T-helper 1 cell (primary cell): ENCODE measurements at regions not wholly inside any gene's neighbourhood (a gene's known extent, or its start where the extent isn't known, plus 50 kb on each side); places are given as distances from the start of the nearest gene placed in this dataset.
"Not testable (repeated sequence)": the region's sequence is repeated elsewhere in the genome, so short reads cannot be mapped to it uniquely, and the experiment has no call there.

Source experiments
- DNase-seq, 5 donors: peaks; one replicate each; pipeline ENCODE4 v3.0.0-alpha.2; 2012 to 2020

DNA sequence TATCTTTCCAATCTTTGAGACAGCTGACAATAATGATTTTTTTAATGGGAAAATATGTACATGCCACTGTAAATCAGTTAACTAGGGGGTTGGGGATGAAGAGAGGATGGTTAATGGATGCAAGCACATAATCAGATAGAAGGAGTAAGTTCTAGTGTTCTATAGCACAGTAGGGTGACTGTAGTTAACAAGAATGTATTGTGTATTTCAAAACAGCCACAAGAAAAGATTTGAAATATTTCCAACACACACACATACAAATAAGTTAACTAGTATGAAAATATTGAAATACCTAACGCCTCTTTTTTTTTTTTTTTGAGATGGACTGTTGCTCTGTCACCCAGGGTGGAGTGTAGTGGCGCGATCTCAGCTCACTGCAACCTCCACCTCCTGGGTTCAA lies 153.4 kb upstream of the SALL4 start:
- no peak for DNase-seq

GRCh38 chr20:51953731-51954340 lies 151.5 kb upstream of the SALL4 start:
- DNase-seq, result no peak

GRCh38 chr20:51950926-51951325 lies 148.6 kb upstream of the SALL4 start:
- no peak for DNase-seq

DNA sequence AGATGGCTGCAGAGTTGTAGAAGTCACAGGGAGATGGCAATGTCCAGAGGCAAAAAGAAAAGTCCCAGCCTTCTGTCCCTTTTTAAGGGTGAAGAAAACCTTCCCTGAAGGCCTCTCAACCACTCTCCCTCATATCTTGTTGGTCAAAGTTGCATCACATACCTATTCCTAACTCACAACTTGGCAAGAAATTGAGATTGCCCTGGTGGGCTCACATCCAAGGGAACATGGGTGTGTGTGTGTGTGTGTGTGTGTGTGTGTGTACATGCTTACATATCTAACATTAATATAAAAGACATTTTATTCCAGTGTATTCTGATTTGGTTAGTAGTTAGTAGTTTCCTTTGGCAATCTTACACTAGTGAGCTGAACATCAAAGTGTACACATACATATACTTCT lies 144.3 kb upstream of the SALL4 start:
- DNase-seq, result no peak

DNA sequence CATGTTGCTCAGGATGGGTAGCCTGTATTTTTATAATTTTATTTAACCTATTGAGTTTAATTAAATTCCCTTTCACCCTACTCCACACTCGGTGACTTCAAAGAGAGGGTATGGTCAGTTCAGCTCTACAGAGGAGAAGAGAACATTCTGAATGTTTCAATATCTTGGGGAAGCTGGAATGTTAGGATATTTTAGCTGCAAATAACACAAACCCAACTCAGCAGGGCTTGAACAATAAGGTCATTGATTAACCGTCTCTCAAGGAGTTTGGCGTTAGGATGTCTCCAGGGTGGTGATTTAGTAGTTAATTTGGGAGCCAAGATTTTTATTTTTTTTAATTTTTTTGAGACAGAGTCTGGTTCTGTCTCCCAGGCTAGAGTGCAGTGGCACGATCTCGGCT lies 143.6 kb upstream of the SALL4 start:
- DNase-seq, result no peak

GRCh38 chr20:51945177-51945576 lies 142.9 kb upstream of the SALL4 start:
- no peak for DNase-seq

DNA sequence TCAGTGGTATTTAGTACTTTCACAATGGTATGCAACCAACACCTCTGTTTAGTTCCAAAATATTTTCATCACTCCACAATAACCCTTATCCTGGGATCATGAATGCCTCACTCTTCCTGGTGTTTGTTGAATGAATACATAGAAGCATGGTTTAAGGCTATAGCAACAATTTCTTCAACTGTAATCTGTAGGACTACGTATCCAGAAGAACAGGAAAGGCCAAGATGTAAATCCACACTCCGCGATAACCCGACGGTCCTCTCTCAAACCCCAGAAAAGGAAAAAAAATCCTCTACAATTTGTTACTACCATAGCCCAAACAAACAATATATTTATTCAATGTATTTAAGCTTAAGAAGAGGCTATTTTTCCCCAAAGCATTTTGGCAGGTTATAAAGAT lies 141.4 kb upstream of the SALL4 start:
- DNase-seq, result no peak

GRCh38 chr20:51943326-51943725 lies 141.0 kb upstream of the SALL4 start:
- DNase-seq, result not testable (repeated sequence)

GRCh38 chr20:51941503-51941902 lies 139.2 kb upstream of the SALL4 start:
- no peak for DNase-seq

DNA sequence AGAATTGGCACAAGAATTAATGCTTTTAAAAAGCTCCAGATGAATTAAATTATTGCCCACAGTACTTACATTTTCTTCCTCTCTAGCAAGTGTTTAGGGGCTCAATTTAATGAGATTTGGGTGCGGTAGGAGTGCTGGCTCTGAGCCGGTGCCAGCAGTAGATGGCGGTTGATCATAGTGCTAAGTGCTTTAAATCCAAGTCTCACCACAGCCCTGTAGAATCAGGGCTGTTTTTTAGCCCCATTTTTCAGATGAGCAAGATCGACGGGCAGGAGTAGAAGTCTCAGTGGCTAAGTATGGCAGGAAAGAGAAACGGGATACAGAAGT lies 136.9 kb upstream of the SALL4 start:
- no peak for DNase-seq

DNA sequence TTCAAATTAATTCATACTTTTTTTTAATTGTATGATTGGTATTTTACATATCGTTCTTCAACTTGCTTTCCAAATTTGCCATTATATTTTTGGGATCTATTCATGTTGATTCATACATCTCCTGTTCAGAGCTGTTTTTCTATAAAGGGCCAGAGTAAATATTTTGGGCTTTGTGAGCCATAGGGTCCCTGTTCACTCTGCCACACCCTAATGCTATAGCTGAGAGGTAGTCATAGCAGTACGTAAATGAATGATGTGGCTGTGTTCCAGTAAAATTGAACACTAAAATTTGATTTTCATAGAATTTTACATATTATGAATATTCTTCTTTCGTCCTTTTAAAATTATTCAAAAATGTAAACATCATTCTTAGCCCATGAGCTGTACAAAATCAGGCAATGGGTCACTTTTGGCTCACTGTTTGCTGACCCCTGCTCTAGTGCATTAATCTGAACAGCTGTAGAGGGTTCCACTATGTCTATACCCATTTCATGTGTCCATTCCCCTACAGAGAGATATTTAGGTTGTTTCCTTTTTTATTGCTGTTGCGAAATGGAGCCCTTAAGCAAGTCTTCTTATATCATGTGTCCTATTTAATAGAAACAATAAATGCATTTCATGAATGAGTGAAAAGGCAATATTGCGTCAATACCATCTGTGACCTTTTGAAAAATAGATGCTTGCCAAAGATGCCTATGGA lies 136.4 kb upstream of the SALL4 start:
- no peak for DNase-seq

DNA sequence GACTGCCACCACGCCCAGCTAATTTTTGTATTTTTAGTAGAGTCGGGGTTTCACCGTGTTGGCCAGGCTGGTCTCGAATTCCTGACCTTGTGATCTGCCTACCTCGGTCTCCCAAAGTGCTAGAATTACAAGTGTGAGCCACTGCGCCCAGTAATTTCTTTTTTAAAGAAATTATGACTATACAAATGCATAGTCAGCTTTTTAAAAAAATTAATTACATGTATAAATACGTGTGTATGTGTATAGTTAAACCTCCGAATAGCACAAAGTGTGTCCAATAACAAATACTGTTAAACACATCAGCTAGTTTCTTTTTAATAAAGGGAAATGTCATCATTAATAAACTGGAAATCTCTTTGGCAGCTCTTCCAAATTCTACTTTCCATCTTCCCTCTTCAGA lies 135.5 kb upstream of the SALL4 start:
- no peak for DNase-seq

DNA sequence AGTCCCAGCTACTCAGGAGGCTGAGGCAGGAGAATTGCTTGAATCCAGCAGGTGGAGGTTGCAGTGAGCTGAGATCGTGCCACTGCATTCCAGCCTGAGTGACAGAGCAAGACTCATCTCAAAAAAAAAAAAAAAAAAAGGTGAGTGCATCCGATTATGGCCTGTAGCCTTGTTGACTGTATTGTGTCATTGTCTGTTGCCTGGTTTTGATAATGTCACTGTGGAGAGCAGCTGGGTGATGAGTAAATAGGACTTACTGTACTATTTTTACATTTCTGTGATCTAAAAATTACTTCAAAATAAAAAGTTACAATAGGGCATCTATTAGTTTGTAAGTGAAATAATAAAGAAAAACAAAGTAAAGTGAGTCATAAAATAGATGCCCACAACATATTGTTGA lies 134.1 kb upstream of the SALL4 start:
- DNase-seq, result no peak

GRCh38 chr20:51935003-51935358 lies 132.7 kb upstream of the SALL4 start:
- DNase-seq, result no peak

- no peak for DNase-seq
Measured at GRCh38 chr20:51934301-51935002, 132.1 kb upstream of the SALL4 start.

GRCh38 chr20:51931371-51931781 lies 129.1 kb upstream of the SALL4 start:
- DNase-seq, result no peak

- DNase-seq, result no peak
Measured at GRCh38 chr20:51930775-51931174, 128.5 kb upstream of the SALL4 start.

GRCh38 chr20:51928931-51929330 lies 126.6 kb upstream of the SALL4 start:
- no peak for DNase-seq

GRCh38 chr20:51927970-51928369 lies 125.6 kb upstream of the SALL4 start:
- not testable (repeated sequence) for DNase-seq

- DNase-seq, result no peak
Measured at GRCh38 chr20:51926670-51927305, 124.5 kb upstream of the SALL4 start.

DNA sequence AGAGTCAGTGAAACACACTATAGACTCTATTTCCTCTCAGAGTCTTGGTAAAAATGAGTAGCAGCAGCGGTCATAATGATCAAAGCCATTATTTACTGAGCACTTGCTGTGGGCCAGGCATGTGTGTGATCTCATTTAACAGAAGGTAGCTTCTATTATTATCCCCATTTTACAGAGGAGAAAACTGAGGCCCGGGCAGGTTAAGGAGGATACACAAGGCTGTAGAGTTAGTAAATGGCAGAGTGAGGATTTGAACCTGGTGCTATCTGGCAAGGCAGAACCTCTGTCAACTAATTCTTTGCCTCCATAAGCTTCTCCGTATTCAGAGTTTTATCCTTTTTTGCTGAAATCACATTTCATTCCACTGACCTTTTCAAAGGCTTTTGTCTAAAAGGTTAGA lies 122.2 kb upstream of the SALL4 start:
- no peak for DNase-seq

GRCh38 chr20:51923633-51924032 lies 121.3 kb upstream of the SALL4 start:
- DNase-seq, result no peak

DNA sequence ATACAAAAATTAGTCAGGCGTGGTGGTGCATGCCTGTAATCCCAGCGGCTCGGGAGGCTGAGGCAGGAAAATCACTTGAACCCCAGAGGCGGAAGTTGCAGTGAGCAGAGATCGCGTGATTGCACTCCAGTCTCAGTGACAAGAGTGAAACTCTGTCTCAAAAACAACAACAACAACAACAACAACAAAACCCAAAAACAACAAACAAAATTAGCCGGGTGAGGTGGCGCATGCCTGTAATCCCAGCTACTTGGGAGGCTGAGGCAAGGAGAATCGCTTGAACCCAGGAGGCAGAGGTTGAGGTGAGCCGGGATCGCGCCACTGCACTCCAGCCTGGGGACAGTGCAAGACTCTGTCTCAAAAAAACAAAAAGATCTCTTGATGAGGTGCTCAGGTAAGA lies 120.5 kb upstream of the SALL4 start:
- not testable (repeated sequence) for DNase-seq

DNA sequence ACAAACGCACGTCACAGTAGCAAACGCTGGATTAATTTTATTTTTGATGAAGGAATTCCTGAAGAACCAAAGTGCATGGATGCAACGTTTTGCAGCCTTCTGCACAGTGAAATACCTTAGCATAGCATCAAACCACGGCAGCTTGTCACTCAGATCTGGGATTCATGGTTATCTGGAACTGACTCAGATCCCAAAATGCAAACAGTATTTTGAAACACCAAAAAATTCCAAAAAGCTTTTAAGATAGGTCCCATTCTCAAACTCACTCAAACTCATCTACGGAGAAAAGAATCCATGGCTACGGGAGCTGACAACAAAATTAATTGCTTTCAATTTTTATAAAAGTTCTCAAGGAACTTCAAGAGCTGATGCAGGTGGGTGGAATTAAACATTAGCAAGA lies 116.2 kb upstream of the SALL4 start:
- no peak for DNase-seq
